CD4-positive, alpha-beta T cell treated with Interleukin-6 for 4 hours (primary cell): ENCODE measurements at regions not wholly inside any gene's neighbourhood (a gene's known extent, or its start where the extent isn't known, plus 50 kb on each side); places are given as distances from the start of the nearest gene placed in this dataset.

Experiments
- DNase-seq: peaks from one replicate; pipeline ENCODE4 v3.0.0-alpha.2; 2020; ENCODE audit warnings: mixed read lengths

GRCh38 chr13:109497917-109498316 lies 288.5 kb downstream of the IRS2 start:
- no peak for DNase-seq

- DNase-seq: no peak
Observed at GRCh38 chr13:109496216-109496615, 290.2 kb downstream of the IRS2 start.

GRCh38 chr13:109494925-109495369 lies 291.4 kb downstream of the IRS2 start:
- no peak for DNase-seq

GRCh38 chr13:109485136-109485794 lies 301.1 kb downstream of the IRS2 start:
- no peak for DNase-seq

- DNase-seq: no peak
Observed at GRCh38 chr13:109483284-109483683, 303.1 kb downstream of the IRS2 start.

- no peak for DNase-seq
Observed at GRCh38 chr13:109481040-109481439, 305.3 kb downstream of the IRS2 start.

GRCh38 chr13:109480011-109480955 lies 306.1 kb downstream of the IRS2 start:
- DNase-seq: no peak

GRCh38 chr13:109479534-109479933 lies 306.8 kb downstream of the IRS2 start:
- DNase-seq: no peak

- DNase-seq: no peak
Observed at GRCh38 chr13:109476001-109476400, 310.4 kb downstream of the IRS2 start.

GRCh38 chr13:109468123-109468522 lies 318.3 kb downstream of the IRS2 start:
- DNase-seq: no peak

GRCh38 chr13:109465148-109465547 lies 321.2 kb downstream of the IRS2 start:
- no peak for DNase-seq

- no peak for DNase-seq
Observed at GRCh38 chr13:109454167-109454917, 332.0 kb downstream of the IRS2 start.

- no peak for DNase-seq
Observed at GRCh38 chr13:109451726-109452125, 334.7 kb downstream of the IRS2 start.

- DNase-seq: no peak
Observed at GRCh38 chr13:109448629-109449028, 337.8 kb downstream of the IRS2 start.

GRCh38 chr13:109447667-109448066 lies 338.7 kb downstream of the IRS2 start:
- no peak for DNase-seq

GRCh38 chr13:109440320-109440719 lies 346.1 kb downstream of the IRS2 start:
- DNase-seq: no peak

- DNase-seq: no peak
Observed at GRCh38 chr13:109439813-109440212, 346.6 kb downstream of the IRS2 start.

GRCh38 chr13:109436841-109437240 lies 349.5 kb downstream of the IRS2 start:
- DNase-seq: no peak

- DNase-seq: no peak
Observed at GRCh38 chr13:109436055-109436622, 350.2 kb downstream of the IRS2 start.

- DNase-seq: no peak
Observed at GRCh38 chr13:109431217-109431616, 355.2 kb downstream of the IRS2 start.

GRCh38 chr13:109428146-109428545 lies 358.2 kb downstream of the IRS2 start:
- DNase-seq: no peak

- DNase-seq: no peak
Observed at GRCh38 chr13:109427695-109428094, 358.7 kb downstream of the IRS2 start.

- no peak for DNase-seq
Observed at GRCh38 chr13:109427148-109427547, 359.2 kb downstream of the IRS2 start.
